GM19324 (cell line): ENCODE measurements at regions not wholly inside any gene's neighbourhood (a gene's known extent, or its start where the extent isn't known, plus 50 kb on each side); places are given as distances from the start of the nearest gene placed in this dataset.
"Not testable (repeated sequence)": the region's sequence is repeated elsewhere in the genome, so short reads cannot be mapped to it uniquely, and the experiment has no call there.

Experiments
- ATAC-seq: cut with Tn5 transposase; IDR thresholded peaks from one replicate; pipeline ENCODE4 v1.9.1; 2021; ENCODE audit warnings: mild to moderate bottlenecking, moderate library complexity; ENCODE audit not compliant: unreplicated experiment, low FRiP score

DNA sequence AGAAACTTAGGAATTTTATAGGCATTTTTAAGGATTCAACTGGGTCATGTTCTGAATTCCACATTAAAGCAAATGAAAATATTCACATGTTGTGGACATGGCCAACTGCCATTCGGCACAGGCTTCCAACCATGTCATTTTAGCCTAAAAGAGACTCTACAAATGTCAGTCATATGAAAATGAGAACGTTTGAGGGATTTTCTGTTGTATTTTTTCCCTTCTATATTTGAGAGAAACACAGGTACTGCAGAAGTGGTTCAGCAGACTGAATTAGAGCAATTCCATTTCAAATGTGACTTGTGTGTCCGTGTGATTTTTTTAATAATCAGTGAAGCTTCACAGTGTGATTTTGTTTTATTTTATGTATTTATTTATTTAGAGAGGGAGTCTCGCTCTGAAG is 124.3 kb downstream of the TP53TG3F start:
- not testable (repeated sequence) for ATAC-seq

GRCh38 chr16:33588589-33588988 is 129.2 kb downstream of the TP53TG3F start:
- not testable (repeated sequence) for ATAC-seq

GRCh38 chr16:33593344-33593743 is 133.9 kb downstream of the TP53TG3F start:
- not testable (repeated sequence) for ATAC-seq

DNA sequence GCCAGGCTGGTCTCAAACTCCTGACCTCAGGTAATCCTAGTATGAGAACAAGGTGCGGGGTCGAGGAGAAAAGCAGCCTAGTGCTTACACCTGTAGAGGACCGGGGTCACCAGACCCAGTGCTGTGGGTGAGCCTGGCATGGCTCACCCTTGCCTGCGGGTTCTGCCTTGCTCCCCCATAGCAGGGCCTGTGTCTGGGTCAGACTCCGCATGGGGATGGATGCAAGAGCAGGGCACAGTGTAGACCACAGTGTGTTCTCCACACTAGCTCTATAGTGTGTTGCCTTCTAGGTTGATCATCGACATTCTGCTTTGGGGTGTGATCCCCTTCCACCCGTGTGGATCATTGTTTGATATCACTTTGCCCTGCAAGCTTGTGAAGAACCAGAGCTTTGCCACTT is 135.7 kb downstream of the TP53TG3F start:
- not testable (repeated sequence) for ATAC-seq

DNA sequence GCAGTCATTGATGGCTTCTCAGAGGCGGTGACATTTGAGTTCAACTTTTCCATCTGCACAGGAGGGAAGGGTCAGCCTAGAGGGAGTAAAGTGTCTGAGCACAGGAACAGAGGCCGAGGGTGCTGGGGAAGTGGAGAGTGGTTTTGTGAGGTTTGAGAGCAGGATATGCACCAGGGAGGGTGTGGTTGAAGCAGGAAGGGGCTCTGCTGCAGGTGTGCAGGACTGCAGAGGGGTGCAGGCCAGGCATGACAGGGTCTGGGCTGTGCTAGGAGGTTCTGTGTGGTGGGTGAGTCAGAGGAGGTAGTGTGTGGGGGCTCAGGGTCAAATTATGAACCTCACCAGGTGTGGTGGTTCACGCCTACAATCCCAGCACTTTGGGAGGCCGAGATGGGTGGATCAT is 141.6 kb downstream of the TP53TG3F start:
- ATAC-seq, result peak; percentile 39

GRCh38 chr16:33623535-33624077 is 164.2 kb downstream of the TP53TG3F start:
- ATAC-seq, result not testable (repeated sequence)

DNA sequence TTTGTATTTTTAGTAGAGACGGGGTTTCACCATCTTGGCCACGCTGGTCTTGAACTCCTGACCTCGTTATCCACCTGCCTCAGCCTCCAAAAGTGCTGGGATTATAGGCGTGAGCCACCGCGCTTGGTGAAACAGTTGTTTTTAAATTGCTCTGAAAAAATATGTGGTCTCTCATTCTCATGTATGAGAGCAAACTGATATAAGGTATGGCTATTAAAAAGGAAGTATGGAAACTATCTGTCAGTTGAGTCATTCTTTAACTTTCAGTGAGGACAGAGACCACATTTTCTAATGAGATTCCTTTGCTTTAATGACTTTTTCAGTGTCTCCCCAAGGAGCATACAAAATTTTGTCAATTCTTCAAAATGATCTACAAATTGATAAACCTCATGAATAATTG is 169.5 kb downstream of the TP53TG3F start:
- not testable (repeated sequence) for ATAC-seq

GRCh38 chr16:33631713-33632112 is 172.3 kb downstream of the TP53TG3F start:
- ATAC-seq, result not testable (repeated sequence)

DNA sequence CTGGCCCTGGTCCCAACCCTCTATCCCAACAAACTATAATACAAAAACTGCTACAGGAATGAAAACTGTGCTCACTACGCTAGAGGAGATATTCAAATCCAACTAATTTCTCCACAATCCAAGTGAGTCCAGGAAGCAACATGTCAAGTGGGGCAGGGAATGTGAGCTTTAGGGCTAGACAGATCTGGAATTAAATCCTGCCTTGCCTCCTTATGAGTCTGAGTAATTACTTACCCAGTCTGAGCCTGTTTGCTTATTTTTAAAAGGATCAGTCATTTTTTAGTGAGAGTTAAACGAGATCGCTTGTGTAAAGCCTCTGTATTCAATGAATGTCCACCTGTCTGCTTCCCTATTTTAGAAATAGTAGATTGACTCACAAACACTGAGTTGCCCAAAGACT is 174.6 kb downstream of the TP53TG3F start:
- not testable (repeated sequence) for ATAC-seq

- ATAC-seq, result not testable (repeated sequence)
Measured at GRCh38 chr16:33636760-33637159, 177.3 kb downstream of the TP53TG3F start.

- peak; percentile 86 for ATAC-seq
Measured at GRCh38 chr16:33643270-33643669, 183.9 kb downstream of the TP53TG3F start.

DNA sequence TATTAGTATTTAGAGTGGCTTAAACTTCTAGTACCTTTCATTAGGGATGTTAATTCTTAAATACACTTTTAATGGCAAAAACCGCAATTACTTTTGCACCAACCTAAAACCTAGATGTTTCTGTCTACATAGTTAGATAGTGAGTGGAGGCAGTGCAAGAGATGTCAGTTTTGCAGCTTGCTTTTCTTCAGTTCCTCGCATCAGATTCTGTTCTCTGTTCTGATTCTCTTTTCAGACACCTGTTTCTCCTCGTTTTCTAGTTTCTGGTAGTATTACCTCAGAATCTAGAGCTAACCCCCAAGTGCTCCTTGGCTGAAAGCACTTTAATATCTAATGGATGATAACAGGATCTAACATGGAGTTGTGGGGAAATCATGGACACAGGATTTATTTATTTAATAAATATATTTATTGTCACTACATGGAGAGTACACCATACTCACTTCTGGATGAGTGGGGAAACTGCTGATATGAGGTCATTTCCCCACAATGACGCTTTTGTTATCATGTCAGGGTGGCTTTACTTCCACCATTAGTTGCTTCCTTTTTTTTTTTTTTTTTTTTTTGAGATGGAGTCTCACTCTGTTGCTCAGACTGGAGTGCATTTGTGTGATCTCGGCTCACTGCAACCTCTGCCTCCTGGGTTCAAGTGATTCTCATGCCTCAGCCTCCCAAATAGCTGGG is 184.4 kb downstream of the TP53TG3F start:
- ATAC-seq, result peak; percentile 42

DNA sequence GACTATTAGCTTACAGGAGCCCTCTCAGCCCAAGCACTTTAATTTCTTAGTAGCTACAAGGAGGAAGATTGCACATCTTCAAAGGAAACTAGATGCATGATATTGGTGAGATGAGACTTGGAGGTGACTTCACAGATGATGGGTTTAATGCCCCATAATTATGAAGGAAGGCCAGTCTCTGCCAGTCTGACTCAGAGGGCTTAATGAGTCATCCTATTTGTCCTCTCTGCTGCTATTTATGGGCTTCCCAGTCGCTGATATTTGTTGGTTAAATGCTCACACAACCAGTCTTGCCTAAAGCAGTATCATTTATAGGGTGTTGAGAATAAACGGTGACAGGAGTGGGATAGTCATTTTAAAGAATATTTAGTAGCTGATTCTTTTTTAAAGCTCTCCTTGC is 187.0 kb downstream of the TP53TG3F start:
- ATAC-seq, result not testable (repeated sequence)

DNA sequence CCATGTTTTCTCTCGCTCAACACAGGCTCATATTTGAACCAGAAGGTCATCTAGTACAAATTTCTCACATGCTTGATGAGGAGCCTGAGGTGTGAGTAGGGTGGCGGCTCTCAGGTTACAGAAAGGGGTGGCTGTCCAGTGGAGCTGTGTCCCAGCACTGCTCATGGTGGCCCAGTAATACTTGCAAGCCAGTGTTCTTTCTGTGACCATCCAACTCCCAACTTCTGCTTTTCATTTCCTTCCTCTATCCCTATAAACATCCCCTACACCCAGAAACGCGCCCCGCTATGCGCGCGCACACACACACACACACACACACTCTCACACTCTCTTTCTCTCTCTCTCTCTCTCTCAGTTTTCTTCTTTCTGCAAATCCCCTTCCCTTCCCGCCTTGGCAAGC is 196.3 kb downstream of the TP53TG3F start:
- not testable (repeated sequence) for ATAC-seq

DNA sequence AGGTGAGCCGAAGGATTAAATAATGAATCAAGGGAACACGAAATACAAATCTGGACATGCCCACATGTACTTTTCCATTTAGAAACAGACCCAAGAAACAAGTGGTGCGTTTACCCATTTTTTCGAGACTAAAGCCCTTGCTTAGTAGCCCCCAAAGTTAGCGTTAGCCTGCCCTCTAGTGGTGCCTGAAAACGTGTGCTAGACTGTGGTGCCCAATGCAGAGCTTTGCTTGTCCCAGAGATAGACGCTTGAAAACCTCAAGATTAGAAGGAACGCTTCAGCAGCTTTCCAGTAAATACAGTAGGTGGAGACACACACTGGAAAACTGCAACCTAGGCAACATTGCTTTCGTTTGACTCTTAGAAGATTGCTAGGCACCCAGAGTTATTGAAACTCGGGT is 197.0 kb downstream of the TP53TG3F start:
- peak; percentile 37 for ATAC-seq

GRCh38 chr16:33657717-33658116 is 198.3 kb downstream of the TP53TG3F start:
- ATAC-seq, result peak; percentile 73

GRCh38 chr16:33680791-33681190 is 221.4 kb downstream of the TP53TG3F start:
- not testable (repeated sequence) for ATAC-seq

DNA sequence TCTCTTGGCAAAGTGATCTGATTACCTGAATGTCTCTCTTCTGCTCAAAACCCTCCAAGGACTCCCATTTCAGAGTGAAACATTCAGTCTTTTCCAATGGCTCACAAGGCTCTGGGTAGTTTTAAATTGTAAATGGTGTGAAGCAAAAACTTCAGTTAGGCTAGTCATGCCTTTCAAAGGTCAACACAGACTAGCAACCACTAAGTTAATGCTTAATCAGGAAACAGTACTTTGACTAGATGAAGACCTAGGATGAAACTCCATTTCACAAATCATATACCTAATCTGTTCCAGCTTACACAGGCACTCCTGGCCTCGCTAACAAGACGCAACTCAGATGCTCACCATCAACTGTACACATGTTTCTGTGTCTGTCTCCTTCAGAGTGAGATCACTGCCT is 240.9 kb downstream of the TP53TG3F start:
- not testable (repeated sequence) for ATAC-seq

DNA sequence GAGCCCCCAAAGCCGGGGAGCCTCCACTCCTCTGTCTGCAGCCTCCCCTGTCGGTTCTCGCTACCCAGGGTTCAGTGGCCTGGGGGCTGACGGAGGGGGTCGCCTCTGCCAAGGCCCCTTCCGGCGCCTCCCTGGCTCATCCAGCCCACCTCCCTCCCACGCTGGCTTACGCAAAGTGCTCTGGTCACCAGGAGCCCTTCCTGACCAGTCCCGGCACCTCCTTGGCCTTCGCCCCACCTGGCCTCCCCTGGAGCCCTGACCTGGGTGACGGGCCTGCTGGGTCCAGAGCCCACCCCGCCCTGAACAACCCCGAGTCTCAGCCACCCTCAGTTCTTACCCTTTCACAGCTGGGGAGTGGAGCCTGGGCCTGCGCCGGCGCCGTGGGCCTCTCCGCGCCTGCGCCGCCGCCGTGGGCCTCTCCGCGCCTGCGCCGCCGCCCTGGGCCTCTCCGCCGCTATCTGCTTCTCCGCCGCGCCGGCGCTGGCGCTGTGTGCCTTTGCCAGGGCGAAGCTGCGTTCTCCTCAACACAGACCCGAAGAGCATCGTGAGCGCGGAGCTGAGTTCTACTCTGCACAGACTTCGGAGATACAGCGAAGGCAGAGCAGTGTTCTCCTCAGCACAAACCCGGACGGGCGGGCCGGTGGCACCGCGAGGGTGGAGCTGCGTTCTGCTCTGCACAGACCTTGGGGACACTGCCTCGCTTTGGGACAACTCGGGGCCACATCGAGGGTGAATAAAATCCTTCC is 247.6 kb downstream of the TP53TG3F start:
- ATAC-seq, result not testable (repeated sequence)

DNA sequence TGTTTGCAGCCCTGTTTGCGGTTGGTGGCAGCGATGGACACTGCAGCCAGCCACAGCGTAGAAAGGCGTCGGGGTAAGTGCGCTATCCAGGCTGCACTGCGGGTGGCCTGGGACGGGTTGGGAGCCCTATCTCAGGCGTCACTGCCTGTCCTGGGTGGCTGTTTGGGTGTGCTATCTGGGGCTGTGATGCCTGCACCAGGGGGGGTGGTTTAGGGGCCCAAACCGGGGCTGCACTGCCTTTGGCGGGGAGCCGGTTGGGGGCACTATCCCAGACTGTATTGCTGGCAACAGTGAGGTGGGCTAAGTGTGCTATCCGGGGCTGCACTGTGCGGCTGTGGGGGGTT is 248.2 kb downstream of the TP53TG3F start:
- not testable (repeated sequence) for ATAC-seq

DNA sequence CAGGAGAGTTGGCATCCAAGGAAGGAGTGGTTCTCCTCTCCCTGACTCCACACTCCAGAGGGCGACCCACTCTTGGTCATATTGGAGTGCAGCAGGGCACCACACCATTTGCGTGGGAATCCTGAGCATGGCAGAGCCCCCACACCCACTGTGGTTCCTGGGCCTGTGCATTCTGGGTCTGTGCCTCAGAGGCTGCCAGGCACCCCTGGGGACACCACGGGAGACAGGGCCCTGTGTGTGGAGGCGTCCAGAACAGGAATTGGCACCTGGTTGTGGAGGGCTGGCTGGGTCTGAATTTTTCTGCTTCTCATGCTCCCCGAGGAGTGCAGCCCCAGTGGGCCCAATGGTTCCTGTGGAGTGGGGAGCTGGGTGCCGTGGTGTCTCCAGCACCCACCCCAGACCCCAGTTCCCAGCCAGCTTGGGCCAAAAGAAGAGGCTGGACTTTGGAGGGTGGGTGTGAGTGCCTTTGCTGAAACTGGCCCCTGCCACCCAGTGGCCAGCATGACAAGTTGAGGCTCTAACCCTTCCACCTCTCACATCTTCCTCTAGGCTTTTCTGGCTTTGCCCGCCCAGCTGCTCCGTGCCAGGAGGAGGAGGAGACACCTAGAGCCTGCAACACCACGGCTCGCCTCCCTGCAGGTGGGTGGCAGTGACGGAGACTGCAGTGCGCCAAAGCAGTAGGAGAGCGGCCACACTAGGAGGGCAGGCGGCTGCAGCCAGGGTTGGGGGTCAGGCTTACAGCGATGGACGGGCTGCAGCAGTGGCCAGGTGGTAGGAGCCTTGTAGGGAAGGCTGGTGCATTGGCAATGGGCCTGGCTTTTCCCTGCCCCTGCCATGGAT is 250.7 kb downstream of the TP53TG3F start:
- ATAC-seq, result not testable (repeated sequence)
